WTC11 (cell line): ENCODE measurements at regions not wholly inside any gene's neighbourhood (a gene's known extent, or its start where the extent isn't known, plus 50 kb on each side); places are given as distances from the start of the nearest gene placed in this dataset.

Experiments
- ATAC-seq: fragments of 200-7000 bp; cut with Tn5 transposase; 2 replicates; pipeline ENCODE4 v1.10.0; 2021; ENCODE audit warnings: mild to moderate bottlenecking, moderate library complexity
- CTCF ChIA-PET: fragments of 300-600 bp; sonication (Branson Sonifier 250); formaldehyde crosslinking; loops from one replicate; lab custom pipeline; 2021; ENCODE audit warnings: antibody characterized with exemption; lab: Charles Lee
- POLR2A ChIA-PET: fragments of 350-600 bp; sonication (Branson Sonifier 250); formaldehyde crosslinking; loops from one replicate; lab custom pipeline; 2021; ENCODE audit warnings: antibody characterized with exemption; lab: Charles Lee
- DNase-seq: peaks from one replicate; pipeline ENCODE4 v3.0.0; 2021; ENCODE audit warnings: low spot score
- H3K27ac Mint-ChIP-seq: 2 replicates; pipeline ENCODE4 v1.8.0; 2021; ENCODE audit warnings: mixed read lengths
- H3K27me3 Mint-ChIP-seq: 2 replicates; pipeline ENCODE4 v1.8.0; 2021; ENCODE audit warnings: low read depth, mild to moderate bottlenecking, moderate library complexity, mixed read lengths
- H3K36me3 Mint-ChIP-seq: 2 replicates; pipeline ENCODE4 v1.8.0; 2021; ENCODE audit warnings: mixed read lengths
- H3K4me1 Mint-ChIP-seq: 2 replicates; pipeline ENCODE4 v1.8.0; 2022; ENCODE audit warnings: mixed read lengths
- H3K4me3 Mint-ChIP-seq: 2 replicates; pipeline ENCODE4 v1.8.0; 2021; ENCODE audit warnings: mild to moderate bottlenecking, moderate library complexity, mixed read lengths
- H3K9me3 Mint-ChIP-seq: 2 replicates; pipeline ENCODE4 v1.8.0; 2021; ENCODE audit warnings: mixed read lengths
- AFF4 ChIP-seq: sonication (generic); formaldehyde crosslinking; IDR thresholded peaks from 2 replicates; pipeline ENCODE4 v1.8.1; 2023; ENCODE audit warnings: mild to moderate bottlenecking, missing genetic modification reagents, borderline replicate concordance
- AR ChIP-seq: fragments of 250-450 bp; sonication (Bioruptor Pico); IDR thresholded peaks from 2 replicates; pipeline ENCODE4 v1.9.0; 2021; ENCODE audit warnings: mild to moderate bottlenecking
- CBFB ChIP-seq: sonication (generic); formaldehyde crosslinking; IDR thresholded peaks from 2 replicates; pipeline ENCODE4 v1.8.1; 2022; ENCODE audit warnings: mild to moderate bottlenecking, low read depth, missing genetic modification reagents
- CREM ChIP-seq: sonication (generic); formaldehyde crosslinking; IDR thresholded peaks from 2 replicates; pipeline ENCODE4 v1.8.1; 2022; ENCODE audit warnings: mild to moderate bottlenecking, missing genetic modification reagents, moderate library complexity
- FOXK1 ChIP-seq: sonication (generic); formaldehyde crosslinking; IDR thresholded peaks from 2 replicates; pipeline ENCODE4 v1.8.0; 2022; ENCODE audit warnings: mild to moderate bottlenecking, moderate library complexity, missing genetic modification reagents
- JUN ChIP-seq: sonication (generic); formaldehyde crosslinking; IDR thresholded peaks from 2 replicates; pipeline ENCODE4 v1.8.0; 2023; ENCODE audit warnings: mild to moderate bottlenecking, missing genetic modification reagents
- NR3C1 ChIP-seq: sonication (generic); formaldehyde crosslinking; conservative IDR thresholded peaks from 2 replicates; pipeline ENCODE4 v1.8.1; 2023; ENCODE audit warnings: low read depth, mild to moderate bottlenecking, missing genetic modification reagents
- PRDM15 ChIP-seq: sonication (generic); formaldehyde crosslinking; IDR thresholded peaks from 2 replicates; pipeline ENCODE4 v1.8.0; 2022; ENCODE audit warnings: missing genetic modification reagents
- SOX15 ChIP-seq: fragments of 250-450 bp; sonication (Bioruptor Pico); IDR thresholded peaks from 2 replicates; pipeline ENCODE4 v1.9.0; 2021; ENCODE audit warnings: mild to moderate bottlenecking
- SP1 ChIP-seq: sonication (generic); formaldehyde crosslinking; conservative IDR thresholded peaks from 2 replicates; pipeline ENCODE4 v1.8.1; 2022; ENCODE audit warnings: missing genetic modification reagents
- TCF7 ChIP-seq: sonication (generic); formaldehyde crosslinking; IDR thresholded peaks from 2 replicates; pipeline ENCODE4 v1.8.0; 2022; ENCODE audit warnings: mild to moderate bottlenecking, low read depth, missing genetic modification reagents, moderate library complexity
- USF2 ChIP-seq: sonication (generic); formaldehyde crosslinking; IDR thresholded peaks from 2 replicates; pipeline ENCODE4 v1.8.1; 2023; ENCODE audit warnings: mild to moderate bottlenecking, missing genetic modification reagents, moderate library complexity
- ZNF121 ChIP-seq: sonication (generic); formaldehyde crosslinking; IDR thresholded peaks from 2 replicates; pipeline ENCODE4 v1.8.0; 2023; ENCODE audit warnings: missing genetic modification reagents
- ZNF423 ChIP-seq: fragments of 250-450 bp; sonication (Bioruptor Pico); IDR thresholded peaks from 2 replicates; pipeline ENCODE4 v2.1.2; 2022; ENCODE audit warnings: mild to moderate bottlenecking, moderate library complexity
- TF ChIP-seq, protein P1 (sequence below): fragments of 250-450 bp; sonication (Bioruptor Pico); IDR thresholded peaks from 2 replicates; pipeline ENCODE4 v1.9.0; 2021; ENCODE audit warnings: mild to moderate bottlenecking, borderline replicate concordance
- TF ChIP-seq, protein P2 (sequence below): sonication (generic); formaldehyde crosslinking; IDR thresholded peaks from 2 replicates; pipeline ENCODE4 v1.8.0; 2022; ENCODE audit warnings: mild to moderate bottlenecking, missing genetic modification reagents
- TF ChIP-seq, protein P3 (sequence below): sonication (generic); formaldehyde crosslinking; IDR thresholded peaks from 2 replicates; pipeline ENCODE4 v1.8.1; 2022; ENCODE audit warnings: low read depth, missing genetic modification reagents, borderline replicate concordance

- H3K4me3 Mint-ChIP-seq: peak overlapping the region; percentile 38; the same call in 1 of the 2 replicates
- POLR2A ChIA-PET: no interaction called here
- TF ChIP-seq ZNF423: no peak
- no peak for TF ChIP-seq SOX15 (CRISPR knock-in tag)
- TF ChIP-seq USF2: no peak
These were observed 204.8 kb downstream of the ABHD5 start for GRCh38 chr3:43895573-43895972.

GRCh38 chr3:43902415-43902814 is 211.7 kb downstream of the ABHD5 start:
- ChIA-PET POLR2A (no interaction called here), CTCF (no interaction called here)
- Mint-ChIP-seq H3K27ac (no peak overlapping the region), H3K27me3 (peaks cover 4% of the 10 kb centered on the region; the same call in 1 of the 2 replicates), H3K9me3 (peaks cover 4% of the 10 kb centered on the region), H3K4me1 (no peaks in the 10 kb centered on the region), H3K36me3 (no peaks in the 10 kb centered on the region), H3K4me3 (no peak overlapping the region)
- DNase-seq (no peak), ATAC-seq (no peak)
- TF ChIP-seq CBFB (CRISPR knock-in tag): no peak
- TF ChIP-seq AFF4 (CRISPR knock-in tag): no peak
- no peak for TF ChIP-seq AR (CRISPR knock-in tag)
- TF ChIP-seq TCF7 (CRISPR knock-in tag): no peak
- no peak for TF ChIP-seq SOX15 (CRISPR knock-in tag)
- TF ChIP-seq CREM (CRISPR knock-in tag): no peak
- no peak for TF ChIP-seq NR3C1 (CRISPR knock-in tag)
- TF ChIP-seq, protein P1, sequence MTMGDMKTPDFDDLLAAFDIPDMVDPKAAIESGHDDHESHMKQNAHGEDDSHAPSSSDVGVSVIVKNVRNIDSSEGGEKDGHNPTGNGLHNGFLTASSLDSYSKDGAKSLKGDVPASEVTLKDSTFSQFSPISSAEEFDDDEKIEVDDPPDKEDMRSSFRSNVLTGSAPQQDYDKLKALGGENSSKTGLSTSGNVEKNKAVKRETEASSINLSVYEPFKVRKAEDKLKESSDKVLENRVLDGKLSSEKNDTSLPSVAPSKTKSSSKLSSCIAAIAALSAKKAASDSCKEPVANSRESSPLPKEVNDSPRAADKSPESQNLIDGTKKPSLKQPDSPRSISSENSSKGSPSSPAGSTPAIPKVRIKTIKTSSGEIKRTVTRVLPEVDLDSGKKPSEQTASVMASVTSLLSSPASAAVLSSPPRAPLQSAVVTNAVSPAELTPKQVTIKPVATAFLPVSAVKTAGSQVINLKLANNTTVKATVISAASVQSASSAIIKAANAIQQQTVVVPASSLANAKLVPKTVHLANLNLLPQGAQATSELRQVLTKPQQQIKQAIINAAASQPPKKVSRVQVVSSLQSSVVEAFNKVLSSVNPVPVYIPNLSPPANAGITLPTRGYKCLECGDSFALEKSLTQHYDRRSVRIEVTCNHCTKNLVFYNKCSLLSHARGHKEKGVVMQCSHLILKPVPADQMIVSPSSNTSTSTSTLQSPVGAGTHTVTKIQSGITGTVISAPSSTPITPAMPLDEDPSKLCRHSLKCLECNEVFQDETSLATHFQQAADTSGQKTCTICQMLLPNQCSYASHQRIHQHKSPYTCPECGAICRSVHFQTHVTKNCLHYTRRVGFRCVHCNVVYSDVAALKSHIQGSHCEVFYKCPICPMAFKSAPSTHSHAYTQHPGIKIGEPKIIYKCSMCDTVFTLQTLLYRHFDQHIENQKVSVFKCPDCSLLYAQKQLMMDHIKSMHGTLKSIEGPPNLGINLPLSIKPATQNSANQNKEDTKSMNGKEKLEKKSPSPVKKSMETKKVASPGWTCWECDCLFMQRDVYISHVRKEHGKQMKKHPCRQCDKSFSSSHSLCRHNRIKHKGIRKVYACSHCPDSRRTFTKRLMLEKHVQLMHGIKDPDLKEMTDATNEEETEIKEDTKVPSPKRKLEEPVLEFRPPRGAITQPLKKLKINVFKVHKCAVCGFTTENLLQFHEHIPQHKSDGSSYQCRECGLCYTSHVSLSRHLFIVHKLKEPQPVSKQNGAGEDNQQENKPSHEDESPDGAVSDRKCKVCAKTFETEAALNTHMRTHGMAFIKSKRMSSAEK (CRISPR knock-in tag): no peak
- TF ChIP-seq, protein P2, sequence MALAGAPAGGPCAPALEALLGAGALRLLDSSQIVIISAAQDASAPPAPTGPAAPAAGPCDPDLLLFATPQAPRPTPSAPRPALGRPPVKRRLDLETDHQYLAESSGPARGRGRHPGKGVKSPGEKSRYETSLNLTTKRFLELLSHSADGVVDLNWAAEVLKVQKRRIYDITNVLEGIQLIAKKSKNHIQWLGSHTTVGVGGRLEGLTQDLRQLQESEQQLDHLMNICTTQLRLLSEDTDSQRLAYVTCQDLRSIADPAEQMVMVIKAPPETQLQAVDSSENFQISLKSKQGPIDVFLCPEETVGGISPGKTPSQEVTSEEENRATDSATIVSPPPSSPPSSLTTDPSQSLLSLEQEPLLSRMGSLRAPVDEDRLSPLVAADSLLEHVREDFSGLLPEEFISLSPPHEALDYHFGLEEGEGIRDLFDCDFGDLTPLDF: no peak
- no peak for TF ChIP-seq ZNF121
- TF ChIP-seq PRDM15 (CRISPR knock-in tag): no peak
- no peak for TF ChIP-seq FOXK1
- no peak for TF ChIP-seq SP1 (CRISPR knock-in tag)
- TF ChIP-seq JUN (CRISPR knock-in tag): no peak
- TF ChIP-seq, protein P3, sequence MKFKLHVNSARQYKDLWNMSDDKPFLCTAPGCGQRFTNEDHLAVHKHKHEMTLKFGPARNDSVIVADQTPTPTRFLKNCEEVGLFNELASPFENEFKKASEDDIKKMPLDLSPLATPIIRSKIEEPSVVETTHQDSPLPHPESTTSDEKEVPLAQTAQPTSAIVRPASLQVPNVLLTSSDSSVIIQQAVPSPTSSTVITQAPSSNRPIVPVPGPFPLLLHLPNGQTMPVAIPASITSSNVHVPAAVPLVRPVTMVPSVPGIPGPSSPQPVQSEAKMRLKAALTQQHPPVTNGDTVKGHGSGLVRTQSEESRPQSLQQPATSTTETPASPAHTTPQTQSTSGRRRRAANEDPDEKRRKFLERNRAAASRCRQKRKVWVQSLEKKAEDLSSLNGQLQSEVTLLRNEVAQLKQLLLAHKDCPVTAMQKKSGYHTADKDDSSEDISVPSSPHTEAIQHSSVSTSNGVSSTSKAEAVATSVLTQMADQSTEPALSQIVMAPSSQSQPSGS (CRISPR knock-in tag): no peak

More at GRCh38 chr3:43895573-43895972, 204.8 kb downstream of the ABHD5 start:
- Mint-ChIP-seq H3K27ac (no peak overlapping the region), H3K9me3 (peaks cover 4% of the 10 kb centered on the region), H3K4me1 (peaks cover 30% of the 10 kb centered on the region), H3K36me3 (no peaks in the 10 kb centered on the region), H3K27me3 (peaks cover 25% of the 10 kb centered on the region)
- CTCF ChIA-PET: no interaction called here
- ATAC-seq (no peak), DNase-seq (no peak)
